HL-60 (cell line): ENCODE measurements at regions not wholly inside any gene's neighbourhood (a gene's known extent, or its start where the extent isn't known, plus 50 kb on each side); places are given as distances from the start of the nearest gene placed in this dataset.

Experiments used
- DNase-seq, 2 experiments: peaks; one replicate each; pipeline ENCODE4 v3.0.0-alpha.2; 2010 to 2020; ENCODE audit warnings: low read depth in 1 of 2, low spot score in 1 of 2
- H3K27ac ChIP-seq: fragments of 250-450 bp; sonication (Bioruptor Pico); replicated peaks from 2 replicates; pipeline ENCODE4 v1.5.1; 2020; ENCODE audit warnings: mild to moderate bottlenecking, moderate library complexity
- H3K27me3 ChIP-seq: fragments of 250-450 bp; sonication (Bioruptor Pico); 2 replicates; pipeline ENCODE4 v1.5.1; 2021; ENCODE audit warnings: mild to moderate bottlenecking, moderate library complexity; ENCODE audit not compliant: insufficient read depth, poor library complexity, severe bottlenecking
- H3K4me3 ChIP-seq: replicated peaks from 2 replicates; pipeline ENCODE4 v1.5.1; 2011; ENCODE audit warnings: mild to moderate bottlenecking, control low read depth, low read length; ENCODE audit not compliant: insufficient read depth
- CTCF ChIP-seq: IDR thresholded peaks from one replicate; pipeline ENCODE4 v1.5.1; 2011; ENCODE audit warnings: low read length, control low read depth, inconsistent platforms; ENCODE audit not compliant: insufficient read depth
- GABPA ChIP-seq: IDR thresholded peaks from 2 replicates; pipeline ENCODE4 v1.6.1; 2012; ENCODE audit warnings: low read depth
- POLR2AphosphoS5 ChIP-seq: IDR thresholded peaks from 2 replicates; pipeline ENCODE4 v1.6.1; 2012; ENCODE audit warnings: low read depth
- REST ChIP-seq: IDR thresholded peaks from 2 replicates; pipeline ENCODE4 v1.6.1; 2012; ENCODE audit warnings: low read depth; ENCODE audit not compliant: insufficient replicate concordance
- SPI1 ChIP-seq: IDR thresholded peaks from 2 replicates; pipeline ENCODE4 v1.6.1; 2012; ENCODE audit warnings: low read depth, mild to moderate bottlenecking, borderline replicate concordance

GRCh38 chr3:6452974-6453373 lies 407.9 kb upstream of the GRM7 start:
- no peak for TF ChIP-seq SPI1
- TF ChIP-seq GABPA: no peak
- no peak for TF ChIP-seq POLR2AphosphoS5
- no peak for TF ChIP-seq REST
- no peak for TF ChIP-seq CTCF
- H3K4me3 ChIP-seq: no peak overlapping the region
- H3K27ac ChIP-seq: no peak overlapping the region
- H3K27me3 ChIP-seq: no peaks in the 10 kb centered on the region
- DNase-seq: no peak

- TF ChIP-seq POLR2AphosphoS5 (no peak), CTCF (no peak), SPI1 (no peak), REST (no peak), GABPA (no peak)
- Histone ChIP-seq H3K27ac (no peak overlapping the region), H3K27me3 (no peaks in the 10 kb centered on the region), H3K4me3 (no peak overlapping the region)
- DNase-seq: no peak
Measured at GRCh38 chr3:6455031-6455430, 405.9 kb upstream of the GRM7 start.

GRCh38 chr3:6467186-6467585 lies 393.7 kb upstream of the GRM7 start:
- Histone ChIP-seq H3K27me3 (no peaks in the 10 kb centered on the region), H3K4me3 (no peak overlapping the region), H3K27ac (no peak overlapping the region)
- DNase-seq: no peak
- no peak for TF ChIP-seq POLR2AphosphoS5
- no peak for TF ChIP-seq SPI1
- TF ChIP-seq GABPA: no peak
- no peak for TF ChIP-seq REST
- TF ChIP-seq CTCF: no peak
